Chondrocyte (in vitro differentiated cells): ENCODE measurements at regions not wholly inside any gene's neighbourhood (a gene's known extent, or its start where the extent isn't known, plus 50 kb on each side); places are given as distances from the start of the nearest gene placed in this dataset.

ENCODE experiments used
- DNase-seq: peaks from one replicate; pipeline ENCODE4 v3.0.0; 2021; ENCODE audit warnings: mixed read lengths, low spot score
- H3K27ac Mint-ChIP-seq: one replicate; pipeline ENCODE4 v1.8.0; 2021; ENCODE audit warnings: mild to moderate bottlenecking, moderate library complexity, mixed read lengths; ENCODE audit not compliant: unreplicated experiment
- H3K27me3 Mint-ChIP-seq: 2 replicates; pipeline ENCODE4 v1.8.0; 2021; ENCODE audit warnings: low read depth, mixed read lengths
- H3K36me3 Mint-ChIP-seq: 2 replicates; pipeline ENCODE4 v1.8.0; 2021; ENCODE audit warnings: low read depth, mixed read lengths
- H3K4me1 Mint-ChIP-seq: 2 replicates; pipeline ENCODE4 v1.8.0; 2021; ENCODE audit warnings: low read depth, mild to moderate bottlenecking, mixed read lengths
- H3K4me3 Mint-ChIP-seq: one replicate; pipeline ENCODE4 v1.8.0; 2021; ENCODE audit warnings: mild to moderate bottlenecking, moderate library complexity, mixed read lengths; ENCODE audit not compliant: unreplicated experiment
- H3K9me3 Mint-ChIP-seq: 2 replicates; pipeline ENCODE4 v1.8.0; 2021; ENCODE audit warnings: low read depth, mixed read lengths
- CTCF ChIP-seq: fragments of 200-600 bp; sonication (generic); IDR thresholded peaks from 2 replicates; pipeline ENCODE4 v1.5.0; 2021; ENCODE audit warnings: antibody characterized with exemption, mild to moderate bottlenecking, moderate library complexity

- Mint-ChIP-seq H3K4me3 (no peak overlapping the region), H3K4me1 (no peaks in the 10 kb centered on the region), H3K9me3 (peaks cover 2% of the 10 kb centered on the region), H3K27ac (no peak overlapping the region), H3K36me3 (no peaks in the 10 kb centered on the region), H3K27me3 (peaks cover 27% of the 10 kb centered on the region)
- no peak for DNase-seq
- TF ChIP-seq CTCF, result no peak
These were observed 103.0 kb upstream of the VAV3 start for GRCh38 chr1:108067884-108068540.

- H3K27ac Mint-ChIP-seq, result no peak overlapping the region
- peaks cover 7% of the 10 kb centered on the region for H3K9me3 Mint-ChIP-seq
- TF ChIP-seq CTCF, result no peak
- no peak overlapping the region for H3K4me3 Mint-ChIP-seq
- DNase-seq, result no peak
- H3K27me3 Mint-ChIP-seq, result peaks cover 18% of the 10 kb centered on the region
- H3K36me3 Mint-ChIP-seq, result no peaks in the 10 kb centered on the region
- H3K4me1 Mint-ChIP-seq, result no peaks in the 10 kb centered on the region
These were observed 101.8 kb upstream of the VAV3 start for GRCh38 chr1:108066808-108067207.

- Mint-ChIP-seq H3K27me3 (peaks cover 15% of the 10 kb centered on the region), H3K9me3 (peaks cover 10% of the 10 kb centered on the region), H3K27ac (no peak overlapping the region), H3K4me1 (no peaks in the 10 kb centered on the region), H3K36me3 (peaks cover 2% of the 10 kb centered on the region), H3K4me3 (no peak overlapping the region)
- no peak for TF ChIP-seq CTCF
- DNase-seq, result no peak
These were observed 99.3 kb upstream of the VAV3 start for GRCh38 chr1:108064255-108064654.

GRCh38 chr1:108063703-108064102, 98.7 kb upstream of the VAV3 start:
- Mint-ChIP-seq H3K4me1 (no peaks in the 10 kb centered on the region), H3K36me3 (peaks cover 2% of the 10 kb centered on the region), H3K9me3 (peaks cover 10% of the 10 kb centered on the region), H3K27me3 (peaks cover 15% of the 10 kb centered on the region), H3K4me3 (no peak overlapping the region), H3K27ac (no peak overlapping the region)
- DNase-seq, result no peak
- TF ChIP-seq CTCF, result no peak

- DNase-seq, result no peak
- peaks cover 3% of the 10 kb centered on the region for H3K27me3 Mint-ChIP-seq
- H3K9me3 Mint-ChIP-seq, result peaks cover 10% of the 10 kb centered on the region
- H3K36me3 Mint-ChIP-seq, result peaks cover 2% of the 10 kb centered on the region
- no peaks in the 10 kb centered on the region for H3K4me1 Mint-ChIP-seq
- no peak overlapping the region for H3K27ac Mint-ChIP-seq
- H3K4me3 Mint-ChIP-seq, result no peak overlapping the region
- no peak for TF ChIP-seq CTCF
These were observed 95.0 kb upstream of the VAV3 start for GRCh38 chr1:108059945-108060344.
